ENCODE measurements at regions not wholly inside any gene's neighbourhood (a gene's known extent, or its start where the extent isn't known, plus 50 kb on each side); places are given as distances from the start of the nearest gene placed in this dataset.

GRCh38 chr20:24102749-24103333 lies 114.3 kb upstream of the GGTLC1 start:
- DNase-seq (ENCODE audit: low spot score) = peak; percentile 11

- peak; percentile 15 for DNase-seq (ENCODE audit: low spot score)
Observed at GRCh38 chr20:24102290-24102689, 113.7 kb upstream of the GGTLC1 start.

GRCh38 chr20:24100370-24101011 lies 111.9 kb upstream of the GGTLC1 start:
- peak; percentile 83 for DNase-seq (ENCODE audit: low spot score)

GRCh38 chr20:24098886-24099285 lies 110.3 kb upstream of the GGTLC1 start:
- no peak for DNase-seq (ENCODE audit: low spot score)

GRCh38 chr20:24097506-24098245 lies 109.1 kb upstream of the GGTLC1 start:
- DNase-seq (ENCODE audit: low spot score) = no peak

GRCh38 chr20:24096864-24097450 lies 108.4 kb upstream of the GGTLC1 start:
- DNase-seq (ENCODE audit: low spot score) = no peak

GRCh38 chr20:24096264-24096663 lies 107.7 kb upstream of the GGTLC1 start:
- no peak for DNase-seq (ENCODE audit: low spot score)

GRCh38 chr20:24095756-24096155 lies 107.2 kb upstream of the GGTLC1 start:
- DNase-seq (ENCODE audit: low spot score) = no peak

- no peak for DNase-seq (ENCODE audit: low spot score)
Observed at GRCh38 chr20:24095303-24095702, 106.7 kb upstream of the GGTLC1 start.

GRCh38 chr20:24089576-24089975 lies 101.0 kb upstream of the GGTLC1 start:
- DNase-seq (ENCODE audit: low spot score) = no peak

GRCh38 chr20:24086121-24086520 lies 97.5 kb upstream of the GGTLC1 start:
- no peak for DNase-seq (ENCODE audit: low spot score)

- no peak for DNase-seq (ENCODE audit: low spot score)
Observed at GRCh38 chr20:24084281-24084680, 95.7 kb upstream of the GGTLC1 start.

GRCh38 chr20:24081077-24081476 lies 92.5 kb upstream of the GGTLC1 start:
- no peak for DNase-seq (ENCODE audit: low spot score)

GRCh38 chr20:24079661-24080412 lies 91.3 kb upstream of the GGTLC1 start:
- no peak for DNase-seq (ENCODE audit: low spot score)

- no peak for DNase-seq (ENCODE audit: low spot score)
Observed at GRCh38 chr20:24077145-24077544, 88.6 kb upstream of the GGTLC1 start.

- DNase-seq (ENCODE audit: low spot score) = no peak
Observed at GRCh38 chr20:24070679-24071078, 82.1 kb upstream of the GGTLC1 start.

GRCh38 chr20:24066076-24066700 lies 77.6 kb upstream of the GGTLC1 start:
- no peak for DNase-seq (ENCODE audit: low spot score)

- no peak for DNase-seq (ENCODE audit: low spot score)
Observed at GRCh38 chr20:24064915-24065314, 76.3 kb upstream of the GGTLC1 start.

GRCh38 chr20:24064092-24064491 lies 75.5 kb upstream of the GGTLC1 start:
- DNase-seq (ENCODE audit: low spot score) = no peak

GRCh38 chr20:24063100-24063499 lies 74.5 kb upstream of the GGTLC1 start:
- no peak for DNase-seq (ENCODE audit: low spot score)

- DNase-seq (ENCODE audit: low spot score) = no peak
Observed at GRCh38 chr20:24060851-24061590, 72.4 kb upstream of the GGTLC1 start.
